GM12801 (cell line): ENCODE measurements at regions not wholly inside any gene's neighbourhood (a gene's known extent, or its start where the extent isn't known, plus 50 kb on each side); places are given as distances from the start of the nearest gene placed in this dataset.

Experiments
- TF ChIP-seq, protein P1 (sequence below): IDR thresholded peaks from one replicate; pipeline ENCODE4 v1.5.1; 2011; ENCODE audit warnings: control low read depth; ENCODE audit not compliant: insufficient read length; ENCODE audit errors: extremely low read depth

DNA sequence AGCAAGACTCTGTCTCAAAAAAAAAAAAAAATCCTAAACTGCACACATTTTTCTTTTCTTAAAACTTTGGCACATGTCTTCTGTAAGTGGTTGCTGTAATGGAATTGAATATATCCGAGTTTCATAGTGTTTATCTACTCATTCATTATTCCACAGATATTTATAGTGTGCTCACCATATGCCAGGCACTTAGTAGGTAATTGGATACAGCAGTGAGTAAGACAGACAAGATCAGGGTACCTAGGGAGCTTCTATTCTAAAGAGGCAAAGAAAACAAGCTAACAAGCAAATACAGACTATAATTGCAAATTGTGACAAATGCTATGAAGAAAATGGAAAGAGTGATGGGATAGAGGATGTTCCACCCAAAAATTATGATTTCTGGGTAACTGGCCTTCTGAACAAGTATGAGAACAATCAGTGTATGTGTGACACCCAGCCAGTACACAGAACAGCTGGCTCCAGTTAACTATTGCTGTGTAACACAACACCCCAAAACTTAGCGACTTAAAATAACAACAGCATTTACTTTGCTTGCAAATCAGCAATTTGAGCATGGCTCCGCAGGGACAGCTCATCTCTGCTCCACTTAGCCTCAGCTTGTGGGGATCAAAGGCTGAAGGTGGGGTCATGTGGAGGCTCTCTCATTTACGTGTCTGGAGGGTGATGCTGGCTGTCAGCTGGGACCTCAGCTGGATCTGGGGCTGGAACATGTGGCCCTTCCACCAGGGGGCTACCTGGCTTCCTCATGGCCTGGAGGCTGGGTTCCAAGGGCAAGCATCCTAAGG lies 224.9 kb downstream of the INSIG2 start:
- TF ChIP-seq, protein P1, sequence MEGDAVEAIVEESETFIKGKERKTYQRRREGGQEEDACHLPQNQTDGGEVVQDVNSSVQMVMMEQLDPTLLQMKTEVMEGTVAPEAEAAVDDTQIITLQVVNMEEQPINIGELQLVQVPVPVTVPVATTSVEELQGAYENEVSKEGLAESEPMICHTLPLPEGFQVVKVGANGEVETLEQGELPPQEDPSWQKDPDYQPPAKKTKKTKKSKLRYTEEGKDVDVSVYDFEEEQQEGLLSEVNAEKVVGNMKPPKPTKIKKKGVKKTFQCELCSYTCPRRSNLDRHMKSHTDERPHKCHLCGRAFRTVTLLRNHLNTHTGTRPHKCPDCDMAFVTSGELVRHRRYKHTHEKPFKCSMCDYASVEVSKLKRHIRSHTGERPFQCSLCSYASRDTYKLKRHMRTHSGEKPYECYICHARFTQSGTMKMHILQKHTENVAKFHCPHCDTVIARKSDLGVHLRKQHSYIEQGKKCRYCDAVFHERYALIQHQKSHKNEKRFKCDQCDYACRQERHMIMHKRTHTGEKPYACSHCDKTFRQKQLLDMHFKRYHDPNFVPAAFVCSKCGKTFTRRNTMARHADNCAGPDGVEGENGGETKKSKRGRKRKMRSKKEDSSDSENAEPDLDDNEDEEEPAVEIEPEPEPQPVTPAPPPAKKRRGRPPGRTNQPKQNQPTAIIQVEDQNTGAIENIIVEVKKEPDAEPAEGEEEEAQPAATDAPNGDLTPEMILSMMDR: no peak

DNA sequence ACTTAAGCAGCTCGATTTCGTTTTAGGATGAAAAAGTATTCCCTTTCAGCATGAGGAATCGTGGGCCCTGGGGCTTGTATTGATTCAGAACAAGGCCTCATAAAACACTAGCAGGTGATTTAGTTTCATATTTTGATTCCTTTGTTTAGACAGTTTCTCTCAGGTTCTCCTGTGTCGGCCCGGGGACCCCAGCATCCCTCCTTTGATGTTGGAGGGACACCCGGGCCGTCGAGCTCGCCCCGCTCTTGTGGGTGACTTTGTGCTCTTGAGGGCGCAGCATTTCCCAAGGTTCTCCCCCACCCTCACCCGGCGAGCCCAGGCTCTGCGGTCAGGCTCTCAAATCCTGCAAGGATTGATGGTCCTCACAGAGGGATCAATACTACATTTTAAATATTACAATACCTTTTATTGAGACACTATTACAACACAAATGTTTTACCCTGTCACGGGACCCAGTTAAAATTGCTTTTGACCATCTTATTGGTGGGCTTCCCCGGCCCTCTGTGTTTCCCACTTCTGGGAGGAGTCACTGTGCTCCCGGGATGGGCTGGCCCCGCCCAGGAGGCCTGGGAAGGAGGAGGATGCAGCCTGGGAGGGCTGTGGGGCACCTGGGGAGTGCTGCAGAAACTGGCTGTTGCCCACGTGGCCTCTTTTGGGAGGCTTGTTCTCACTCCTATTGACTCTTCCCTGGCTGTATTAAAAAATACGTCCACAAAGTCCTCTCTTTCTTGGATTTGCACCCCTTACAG lies 222.6 kb downstream of the INSIG2 start:
- TF ChIP-seq, protein P1: no peak

DNA sequence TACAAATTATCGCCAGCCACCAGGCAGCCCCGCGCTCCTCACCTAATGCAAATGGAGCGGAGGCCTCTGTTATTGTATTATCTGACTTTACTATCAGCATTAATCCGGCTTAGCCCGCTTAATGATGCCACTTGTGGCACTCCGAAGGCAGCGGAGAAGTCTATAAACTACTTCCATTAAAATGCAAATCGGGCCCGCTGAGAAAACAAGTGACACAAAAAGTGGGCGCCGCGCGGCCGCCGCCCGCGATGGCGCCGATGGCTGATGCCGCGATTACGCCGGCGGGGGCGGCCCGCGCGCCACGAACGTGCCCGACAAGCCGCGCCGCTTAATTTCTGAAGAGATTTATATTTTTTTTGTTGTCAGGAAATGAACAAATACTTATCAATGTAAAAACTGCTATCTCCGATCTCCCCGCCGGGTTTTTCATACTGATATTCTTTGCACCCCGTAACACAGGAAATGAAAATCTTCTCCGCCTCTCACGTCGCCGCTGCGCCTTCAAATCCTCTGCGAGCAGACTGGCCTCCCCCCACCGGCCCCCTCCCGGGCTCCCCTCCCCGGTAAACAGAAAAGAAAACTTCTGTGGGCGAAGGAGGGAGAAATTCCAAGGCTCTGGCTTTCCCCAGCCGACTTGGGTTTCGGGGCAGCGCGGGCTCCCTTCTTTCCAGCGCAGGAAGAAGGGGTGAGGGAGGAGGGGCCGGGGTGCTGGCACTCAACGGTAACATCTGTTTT lies 221.8 kb downstream of the INSIG2 start:
- TF ChIP-seq, protein P1: no peak

DNA sequence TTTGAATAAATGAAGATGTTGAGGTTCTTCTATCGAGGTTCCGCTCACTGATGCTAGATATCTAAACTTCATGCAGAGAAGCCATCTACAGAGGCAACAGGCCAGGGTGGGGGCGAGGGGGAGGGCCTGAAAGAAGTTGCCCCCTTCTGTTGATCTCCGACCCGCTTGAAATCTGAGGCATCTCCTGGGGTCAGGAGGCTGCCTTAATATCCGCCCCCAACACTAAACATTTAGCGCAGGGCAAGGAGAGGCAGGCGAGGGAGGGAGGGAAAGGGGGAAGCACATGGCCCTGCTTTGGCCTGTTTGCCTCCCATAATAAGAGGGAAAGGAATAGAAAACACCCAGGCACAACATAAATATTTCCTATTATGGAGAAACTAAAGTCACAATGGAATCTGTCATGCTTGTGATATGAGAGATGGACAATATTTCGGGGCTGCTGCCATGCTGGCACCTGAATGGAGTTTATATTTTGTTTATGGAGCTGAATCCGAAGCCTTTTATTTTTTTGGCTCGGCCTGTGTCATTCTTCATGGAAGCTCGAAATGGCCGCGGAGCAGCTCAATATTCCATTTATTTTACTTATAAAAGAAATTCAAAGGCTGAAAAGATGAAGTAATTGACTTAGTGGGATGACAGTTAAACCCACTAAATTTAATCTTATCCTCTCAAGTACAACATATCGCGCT lies 221.1 kb downstream of the INSIG2 start:
- TF ChIP-seq, protein P1: no peak

DNA sequence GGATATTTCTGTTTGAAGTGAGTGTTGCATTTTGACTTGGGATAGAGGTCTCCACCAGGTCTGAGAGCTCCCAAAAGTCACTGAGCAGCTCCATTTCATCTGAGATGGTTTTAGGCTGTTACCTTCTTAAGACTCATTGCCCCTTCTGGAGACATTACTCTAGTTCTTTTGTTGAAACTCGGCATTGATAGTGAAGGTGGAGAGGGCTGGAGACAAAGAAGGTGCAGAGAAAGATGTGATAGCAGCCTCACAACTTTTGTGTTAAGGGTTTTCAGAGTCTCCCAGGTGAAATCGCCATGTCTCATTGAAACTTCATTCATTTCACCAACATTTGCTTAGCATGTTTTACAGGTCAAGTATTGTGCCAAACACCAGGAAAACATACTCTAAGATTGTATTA lies 219.6 kb downstream of the INSIG2 start:
- TF ChIP-seq, protein P1: no peak

DNA sequence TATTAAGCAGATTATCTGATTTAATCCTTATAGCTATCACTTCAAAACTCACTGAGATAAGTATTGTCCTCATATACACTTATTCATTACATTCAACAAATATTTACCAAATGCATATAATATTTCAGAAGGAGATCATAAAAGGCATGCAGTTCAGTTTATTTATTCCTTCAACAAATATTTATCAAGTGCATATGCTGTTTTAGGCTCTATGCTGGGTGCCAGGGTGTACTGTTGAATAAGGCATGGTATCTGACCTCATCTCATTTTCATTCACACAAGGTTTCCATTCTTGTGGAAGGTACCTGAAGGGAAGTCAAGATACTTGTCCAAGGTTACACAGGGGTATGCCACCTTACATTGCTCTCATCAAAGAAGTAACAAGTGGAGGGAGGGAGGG lies 213.0 kb downstream of the INSIG2 start:
- TF ChIP-seq, protein P1: no peak

DNA sequence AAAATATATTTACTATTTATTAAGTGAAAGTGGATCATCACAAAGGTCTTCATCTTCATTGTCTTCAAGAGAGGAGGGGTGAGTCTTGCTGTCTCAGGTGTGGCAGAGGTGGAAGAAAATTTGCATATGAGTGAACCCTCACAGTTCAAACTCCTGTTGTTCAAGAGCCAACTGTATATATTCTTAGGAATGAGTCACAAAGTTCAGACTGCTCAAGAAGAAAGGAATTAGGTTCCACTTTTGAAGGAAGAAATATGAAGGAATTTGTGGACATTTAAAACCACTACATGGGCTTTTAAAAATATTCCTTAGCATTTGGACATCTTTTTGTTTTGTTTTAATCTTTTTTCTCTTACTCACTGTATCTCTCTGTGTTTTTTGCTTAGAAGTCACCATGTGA lies 212.6 kb downstream of the INSIG2 start:
- TF ChIP-seq, protein P1: no peak
